ENCODE measurements at regions not wholly inside any gene's neighbourhood (a gene's known extent, or its start where the extent isn't known, plus 50 kb on each side); places are given as distances from the start of the nearest gene placed in this dataset.

DNA sequence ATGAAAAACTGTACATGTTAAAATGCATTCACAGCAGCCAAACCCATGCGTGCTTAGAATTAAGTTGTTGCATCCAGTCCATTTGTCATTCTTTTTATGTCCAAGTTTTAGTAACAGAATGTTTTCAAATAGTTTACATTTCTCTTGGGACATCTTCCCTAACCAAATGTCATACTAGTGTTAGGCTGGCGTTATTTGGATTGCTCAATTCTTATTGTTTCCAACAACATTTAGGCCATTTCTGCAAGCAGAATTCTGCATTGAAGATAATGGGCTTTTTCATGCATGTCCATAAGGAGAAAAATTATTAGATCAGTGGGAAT, 203.0 kb downstream of the HIBADH start:
- no peak for TF ChIP-seq POLR2AphosphoS5 (IDR thresholded peaks at IDR 0.05; ENCODE audit: insufficient read depth, low read depth, low read length)
- no peak for TF ChIP-seq CTCF (IDR thresholded peaks at IDR 0.05; ENCODE audit: extremely low read depth in 1 of 2, insufficient read depth in 1 of 2, low read depth in 1 of 2, low read length in 2 of 2)
- no peak for TF ChIP-seq MYC (IDR thresholded peaks at IDR 0.05; ENCODE audit: low read depth, low read length)
- TF ChIP-seq POLR2A (IDR thresholded peaks at IDR 0.05; ENCODE audit: low read depth, low read length): no peak
- no peak for TF ChIP-seq FOS (IDR thresholded peaks at IDR 0.05; ENCODE audit: borderline replicate concordance, insufficient read depth, low read length)
- no peak overlapping the region for H3K4me2 ChIP-seq (ENCODE audit: insufficient read depth, low read length)
- no peaks in the 10 kb centered on the region for H4K20me1 ChIP-seq (replicated peaks; ENCODE audit: control insufficient read depth, extremely low read depth, insufficient read depth, low read length)
- H3K27ac ChIP-seq (ENCODE audit: insufficient read depth, low read depth, low read length): no peak overlapping the region
- no peaks in the 10 kb centered on the region for H3K79me2 ChIP-seq (ENCODE audit: control insufficient read depth, insufficient read depth, low read length)
- no peaks in the 10 kb centered on the region for H3K36me3 ChIP-seq (ENCODE audit: control insufficient read depth in 2 of 2, extremely low read depth in 1 of 2, insufficient read depth in 2 of 2, low read length in 2 of 2)
- H3K27me3 ChIP-seq (ENCODE audit: control insufficient read depth in 2 of 2, insufficient read depth in 2 of 2, low read length in 2 of 2): peaks cover 6 to 13% of the 10 kb centered on the region in 2 experiments
- H3K9me1 ChIP-seq (replicated peaks; ENCODE audit: control insufficient read depth, extremely low read depth, insufficient read depth, low read length): no peaks in the 10 kb centered on the region
- dilution Hi-C loops (cut with MboI; ENCODE audit: extremely low pct_ligation_motif_present, low sequenced_read_pairs): no loop called here
- H3K4me3 ChIP-seq (replicated peaks in 1 of 3; ENCODE audit: insufficient read depth in 1 of 3, low read depth in 1 of 3, low read length in 3 of 3): no peak overlapping the region
- DNase-seq (ENCODE audit: low read depth, low spot score) (no peak), FAIRE-seq (no peak)
- H2AFZ ChIP-seq (ENCODE audit: low read depth, low read length): no peak overlapping the region
- POLR2A ChIA-PET: no interaction called here
- no peaks in the 10 kb centered on the region for H3K9me3 ChIP-seq (replicated peaks; ENCODE audit: control insufficient read depth, insufficient read depth, low read length)
- intact Hi-C loops (cut with micrococcal nuclease): no loop called here
- H3K4me1 ChIP-seq (ENCODE audit: control insufficient read depth, extremely low read depth, insufficient read depth, low read length): no peaks in the 10 kb centered on the region
- BruUV-seq (replicated peaks): no TSS peak
- no peak overlapping the region for H3K9ac ChIP-seq (replicated peaks; ENCODE audit: extremely low read depth, insufficient read depth, low read length)
- CTCF ChIA-PET: no interaction called here

GRCh38 chr7:27462575-27463270, 200.0 kb downstream of the HIBADH start:
- ChIA-PET POLR2A (no interaction called here), CTCF (interaction anchor here (0.6 kb wide), 1 partner anchor 114 kb away, joined by 3 read pairs; no protein-coding TSS in a partner anchor)
- H3K36me3 ChIP-seq (ENCODE audit: control insufficient read depth in 2 of 2, extremely low read depth in 1 of 2, insufficient read depth in 2 of 2, low read length in 2 of 2): no peaks in the 10 kb centered on the region
- H3K9me1 ChIP-seq (replicated peaks; ENCODE audit: control insufficient read depth, extremely low read depth, insufficient read depth, low read length): no peaks in the 10 kb centered on the region
- DNase-seq (ENCODE audit: low read depth, low spot score) (no peak), FAIRE-seq (peak; percentile 59)
- H3K9ac ChIP-seq (replicated peaks; ENCODE audit: extremely low read depth, insufficient read depth, low read length): no peak overlapping the region
- H4K20me1 ChIP-seq (replicated peaks; ENCODE audit: control insufficient read depth, extremely low read depth, insufficient read depth, low read length): no peaks in the 10 kb centered on the region
- dilution Hi-C loops (cut with MboI; ENCODE audit: extremely low pct_ligation_motif_present, low sequenced_read_pairs) (no loop called here), intact Hi-C loops (cut with micrococcal nuclease) (no loop called here)
- H3K4me3 ChIP-seq (replicated peaks in 1 of 3; ENCODE audit: insufficient read depth in 1 of 3, low read depth in 1 of 3, low read length in 3 of 3): no peak overlapping the region
- H3K9me3 ChIP-seq (replicated peaks; ENCODE audit: control insufficient read depth, insufficient read depth, low read length): no peaks in the 10 kb centered on the region
- no peaks in the 10 kb centered on the region for H3K79me2 ChIP-seq (ENCODE audit: control insufficient read depth, insufficient read depth, low read length)
- H3K27ac ChIP-seq (ENCODE audit: insufficient read depth, low read depth, low read length): no peak overlapping the region
- TF ChIP-seq MAX (IDR thresholded peaks at IDR 0.05; ENCODE audit: insufficient read depth, insufficient read length) (no peak), POLR2A (IDR thresholded peaks at IDR 0.05; ENCODE audit: low read depth, low read length) (no peak), CTCF (IDR thresholded peaks at IDR 0.05; ENCODE audit: extremely low read depth in 1 of 2, insufficient read depth in 1 of 2, low read depth in 1 of 2, low read length in 2 of 2) (no peak), POLR2AphosphoS5 (IDR thresholded peaks at IDR 0.05; ENCODE audit: insufficient read depth, low read depth, low read length) (no peak), EZH2 (IDR thresholded peaks at IDR 0.05; ENCODE audit: borderline replicate concordance, low read depth, low read length, severe bottlenecking) (no peak), MYC (IDR thresholded peaks at IDR 0.05; ENCODE audit: low read depth, low read length) (no peak), GATA2 (IDR thresholded peaks at IDR 0.05; ENCODE audit: insufficient read depth, insufficient read length, low read depth, low read length) (no peak), FOS (IDR thresholded peaks at IDR 0.05; ENCODE audit: borderline replicate concordance, insufficient read depth, low read length) (no peak), JUN (IDR thresholded peaks at IDR 0.05; ENCODE audit: borderline replicate concordance, insufficient read depth, insufficient read length, low read depth) (no peak)
- no peak overlapping the region for H3K4me2 ChIP-seq (ENCODE audit: insufficient read depth, low read length)
- no TSS peak for BruUV-seq (replicated peaks)
- H3K27me3 ChIP-seq (ENCODE audit: control insufficient read depth in 2 of 2, insufficient read depth in 2 of 2, low read length in 2 of 2): peaks cover 13 to 22% of the 10 kb centered on the region in 2 experiments
- H2AFZ ChIP-seq (ENCODE audit: low read depth, low read length): no peak overlapping the region
- H3K4me1 ChIP-seq (ENCODE audit: control insufficient read depth, extremely low read depth, insufficient read depth, low read length): no peaks in the 10 kb centered on the region
